PC-9 (cell line): ENCODE measurements at regions not wholly inside any gene's neighbourhood (a gene's known extent, or its start where the extent isn't known, plus 50 kb on each side); places are given as distances from the start of the nearest gene placed in this dataset.
"Not testable (repeated sequence)": the region's sequence is repeated elsewhere in the genome, so short reads cannot be mapped to it uniquely, and the experiment has no call there.

Experiments used
- EZH2 ChIP-seq: fragments of 200-600 bp; sonication (generic); IDR thresholded peaks from 2 replicates; pipeline ENCODE4 v1.8.0; 2017; ENCODE audit warnings: antibody characterized with exemption, low read depth
- TF ChIP-seq, protein P1 (sequence below): fragments of 200-600 bp; sonication (generic); conservative IDR thresholded peaks from 2 replicates; pipeline ENCODE4 v1.6.1; 2017; ENCODE audit warnings: mixed run types, antibody characterized with exemption, mild to moderate bottlenecking, moderate library complexity

DNA sequence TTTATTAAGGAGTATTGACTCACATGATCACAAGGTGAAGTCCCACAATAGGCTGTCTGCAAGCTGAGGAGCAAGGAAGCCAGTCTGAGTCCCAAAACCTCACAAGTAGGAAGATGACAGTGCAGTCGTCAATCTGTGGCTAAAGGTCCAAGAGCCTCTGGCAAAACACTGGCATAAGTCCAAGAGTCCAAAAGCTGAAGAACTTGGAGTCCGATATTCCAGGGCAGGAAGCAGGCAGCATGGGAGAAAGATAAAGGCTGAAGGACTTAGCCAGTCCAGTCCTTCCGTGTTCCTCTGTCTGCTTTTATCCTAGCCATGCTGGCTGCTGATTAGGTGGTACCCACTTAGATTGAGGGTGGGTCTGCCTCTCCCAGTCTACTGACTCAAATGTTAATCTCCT, 553.3 kb downstream of the CCSER2 start:
- not testable (repeated sequence) for TF ChIP-seq EZH2
- TF ChIP-seq, protein P1, sequence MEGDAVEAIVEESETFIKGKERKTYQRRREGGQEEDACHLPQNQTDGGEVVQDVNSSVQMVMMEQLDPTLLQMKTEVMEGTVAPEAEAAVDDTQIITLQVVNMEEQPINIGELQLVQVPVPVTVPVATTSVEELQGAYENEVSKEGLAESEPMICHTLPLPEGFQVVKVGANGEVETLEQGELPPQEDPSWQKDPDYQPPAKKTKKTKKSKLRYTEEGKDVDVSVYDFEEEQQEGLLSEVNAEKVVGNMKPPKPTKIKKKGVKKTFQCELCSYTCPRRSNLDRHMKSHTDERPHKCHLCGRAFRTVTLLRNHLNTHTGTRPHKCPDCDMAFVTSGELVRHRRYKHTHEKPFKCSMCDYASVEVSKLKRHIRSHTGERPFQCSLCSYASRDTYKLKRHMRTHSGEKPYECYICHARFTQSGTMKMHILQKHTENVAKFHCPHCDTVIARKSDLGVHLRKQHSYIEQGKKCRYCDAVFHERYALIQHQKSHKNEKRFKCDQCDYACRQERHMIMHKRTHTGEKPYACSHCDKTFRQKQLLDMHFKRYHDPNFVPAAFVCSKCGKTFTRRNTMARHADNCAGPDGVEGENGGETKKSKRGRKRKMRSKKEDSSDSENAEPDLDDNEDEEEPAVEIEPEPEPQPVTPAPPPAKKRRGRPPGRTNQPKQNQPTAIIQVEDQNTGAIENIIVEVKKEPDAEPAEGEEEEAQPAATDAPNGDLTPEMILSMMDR, result not testable (repeated sequence)
